Vagina (tissue), 2 donors: ENCODE measurements at regions not wholly inside any gene's neighbourhood (a gene's known extent, or its start where the extent isn't known, plus 50 kb on each side); places are given as distances from the start of the nearest gene placed in this dataset.

Source experiments
- DNase-seq, 2 donors: peaks; one replicate each; pipeline ENCODE4 v3.0.0-alpha.2; 2017; ENCODE audit errors: extremely low spot score in 2 of 2
- H3K27ac ChIP-seq: fragments of 200-600 bp; sonication (generic); one replicate; pipeline ENCODE4 v1.5.1; 2019
- H3K27me3 ChIP-seq: fragments of 200-600 bp; sonication (generic); one replicate; pipeline ENCODE4 v1.5.1; 2019
- H3K36me3 ChIP-seq, 2 donors: fragments of 200-600 bp; sonication (generic); one replicate each; pipeline ENCODE4 v1.5.1; 2017 to 2019
- H3K4me1 ChIP-seq: fragments of 200-600 bp; sonication (generic); one replicate; pipeline ENCODE4 v1.5.1; 2019
- H3K4me3 ChIP-seq, 2 donors: fragments of 200-600 bp; sonication (generic); 1 replicate in 1 of 2; 2 replicates in 1 of 2; pipeline ENCODE4 v1.5.1; 2016 to 2019
- H3K9me3 ChIP-seq: fragments of 200-600 bp; sonication (generic); one replicate; pipeline ENCODE4 v1.5.1; 2019
- CTCF ChIP-seq, 3 experiments: fragments of 450-650 bp in 2 of 3; fragments of 200-600 bp in 1 of 3; sonication (generic) in 1 of 3; IDR thresholded peaks; one replicate each; pipeline ENCODE4 v1.5.1; 2017 to 2019; ENCODE audit warnings: antibody characterized with exemption in 3 of 3, mild to moderate bottlenecking in 2 of 3, moderate library complexity in 2 of 3
- POLR2A ChIP-seq, 2 donors: fragments of 450-650 bp; IDR thresholded peaks; one replicate each; pipeline ENCODE4 v1.6.1; 2017; ENCODE audit warnings: antibody characterized with exemption in 2 of 2, mild to moderate bottlenecking in 2 of 2, moderate library complexity in 2 of 2
- POLR2AphosphoS5 ChIP-seq, 2 donors: sonication (generic); formaldehyde crosslinking; IDR thresholded peaks; one replicate each; pipeline ENCODE4 v1.9.0; 2017; ENCODE audit warnings: antibody characterized with exemption in 2 of 2, mild to moderate bottlenecking in 2 of 2, low read depth in 1 of 2; ENCODE audit not compliant: insufficient read depth in 1 of 2
- intact Hi-C: fragments of 100-400 bp; cut with DNase I; formaldehyde crosslinking; loops from one replicate; pipeline ENCODE4 v1.15.1; 2023

- H3K4me3 ChIP-seq = no peak overlapping the region
- no peaks in the 10 kb centered on the region for H3K36me3 ChIP-seq
- DNase-seq = no peak
- intact Hi-C loops = no loop called here
- no peak overlapping the region for H3K27ac ChIP-seq
- no peaks in the 10 kb centered on the region for H3K4me1 ChIP-seq
- TF ChIP-seq CTCF (IDR thresholded peaks at IDR 0.05) (no peak), POLR2A (IDR thresholded peaks at IDR 0.05) (no peak), POLR2AphosphoS5 (IDR thresholded peaks at IDR 0.05; ENCODE audit: insufficient read depth in 1 of 2, low read depth in 1 of 2) (no peak)
- no peaks in the 10 kb centered on the region for H3K27me3 ChIP-seq
- no peaks in the 10 kb centered on the region for H3K9me3 ChIP-seq
Measured at GRCh38 chr2:226560325-226560724, 239.3 kb downstream of the IRS1 start.

- H3K4me3 ChIP-seq = no peak overlapping the region
- no peaks in the 10 kb centered on the region for H3K4me1 ChIP-seq
- H3K36me3 ChIP-seq = no peaks in the 10 kb centered on the region
- no peak for TF ChIP-seq POLR2AphosphoS5 (IDR thresholded peaks at IDR 0.05; ENCODE audit: insufficient read depth in 1 of 2, low read depth in 1 of 2)
- no peak for TF ChIP-seq CTCF (IDR thresholded peaks at IDR 0.05)
- no peak for TF ChIP-seq POLR2A (IDR thresholded peaks at IDR 0.05)
- no peak for DNase-seq
- intact Hi-C loops = no loop called here
- no peaks in the 10 kb centered on the region for H3K27me3 ChIP-seq
- H3K27ac ChIP-seq = no peak overlapping the region
- no peaks in the 10 kb centered on the region for H3K9me3 ChIP-seq
Measured at GRCh38 chr2:226559536-226559935, 240.1 kb downstream of the IRS1 start.

GRCh38 chr2:226558418-226558817, 241.2 kb downstream of the IRS1 start:
- Histone ChIP-seq H3K27me3 (no peaks in the 10 kb centered on the region), H3K4me1 (no peaks in the 10 kb centered on the region), H3K27ac (no peak overlapping the region), H3K36me3 (no peaks in the 10 kb centered on the region), H3K4me3 (no peak overlapping the region), H3K9me3 (no peaks in the 10 kb centered on the region)
- no peak for DNase-seq
- TF ChIP-seq POLR2A (IDR thresholded peaks at IDR 0.05) (no peak), CTCF (IDR thresholded peaks at IDR 0.05) (no peak), POLR2AphosphoS5 (IDR thresholded peaks at IDR 0.05; ENCODE audit: insufficient read depth in 1 of 2, low read depth in 1 of 2) (no peak)
- intact Hi-C loops = no loop called here

- intact Hi-C loops = no loop called here
- H3K27me3 ChIP-seq = no peaks in the 10 kb centered on the region
- H3K4me3 ChIP-seq = no peak overlapping the region
- no peaks in the 10 kb centered on the region for H3K36me3 ChIP-seq
- DNase-seq = no peak
- peaks cover 6% of the 10 kb centered on the region for H3K4me1 ChIP-seq
- no peak overlapping the region for H3K27ac ChIP-seq
- no peaks in the 10 kb centered on the region for H3K9me3 ChIP-seq
- TF ChIP-seq POLR2A (IDR thresholded peaks at IDR 0.05) = no peak
- no peak for TF ChIP-seq POLR2AphosphoS5 (IDR thresholded peaks at IDR 0.05; ENCODE audit: insufficient read depth in 1 of 2, low read depth in 1 of 2)
Measured at GRCh38 chr2:226556050-226556449, 243.6 kb downstream of the IRS1 start.

GRCh38 chr2:226554701-226555100, 244.9 kb downstream of the IRS1 start:
- intact Hi-C loops = no loop called here
- no peak for DNase-seq
- H3K27ac ChIP-seq = no peak overlapping the region
- no peak overlapping the region for H3K4me3 ChIP-seq
- H3K36me3 ChIP-seq = no peaks in the 10 kb centered on the region
- H3K27me3 ChIP-seq = no peaks in the 10 kb centered on the region
- TF ChIP-seq CTCF (IDR thresholded peaks at IDR 0.05) = no peak
- no peak for TF ChIP-seq POLR2A (IDR thresholded peaks at IDR 0.05)
- TF ChIP-seq POLR2AphosphoS5 (IDR thresholded peaks at IDR 0.05; ENCODE audit: insufficient read depth in 1 of 2, low read depth in 1 of 2) = no peak
- no peaks in the 10 kb centered on the region for H3K9me3 ChIP-seq
- H3K4me1 ChIP-seq = peaks cover 6% of the 10 kb centered on the region

- TF ChIP-seq POLR2AphosphoS5 (IDR thresholded peaks at IDR 0.05; ENCODE audit: insufficient read depth in 1 of 2, low read depth in 1 of 2) = no peak
- TF ChIP-seq CTCF (IDR thresholded peaks at IDR 0.05) = no peak
- TF ChIP-seq POLR2A (IDR thresholded peaks at IDR 0.05) = no peak
- Histone ChIP-seq H3K36me3 (no peaks in the 10 kb centered on the region), H3K4me1 (peaks cover 6% of the 10 kb centered on the region), H3K4me3 (no peak overlapping the region), H3K27me3 (no peaks in the 10 kb centered on the region), H3K9me3 (no peaks in the 10 kb centered on the region), H3K27ac (no peak overlapping the region)
- DNase-seq = no peak
- intact Hi-C loops = no loop called here
Measured at GRCh38 chr2:226553333-226553732, 246.3 kb downstream of the IRS1 start.
